ENCODE measurements at regions not wholly inside any gene's neighbourhood (a gene's known extent, or its start where the extent isn't known, plus 50 kb on each side); places are given as distances from the start of the nearest gene placed in this dataset.
A peak's percentile ranks its signal among the peaks of the same experiment; 100 is the strongest.
"Not testable (repeated sequence)": the region's sequence is repeated elsewhere in the genome, so short reads cannot be mapped to it uniquely, and the experiment has no call there.

DNA sequence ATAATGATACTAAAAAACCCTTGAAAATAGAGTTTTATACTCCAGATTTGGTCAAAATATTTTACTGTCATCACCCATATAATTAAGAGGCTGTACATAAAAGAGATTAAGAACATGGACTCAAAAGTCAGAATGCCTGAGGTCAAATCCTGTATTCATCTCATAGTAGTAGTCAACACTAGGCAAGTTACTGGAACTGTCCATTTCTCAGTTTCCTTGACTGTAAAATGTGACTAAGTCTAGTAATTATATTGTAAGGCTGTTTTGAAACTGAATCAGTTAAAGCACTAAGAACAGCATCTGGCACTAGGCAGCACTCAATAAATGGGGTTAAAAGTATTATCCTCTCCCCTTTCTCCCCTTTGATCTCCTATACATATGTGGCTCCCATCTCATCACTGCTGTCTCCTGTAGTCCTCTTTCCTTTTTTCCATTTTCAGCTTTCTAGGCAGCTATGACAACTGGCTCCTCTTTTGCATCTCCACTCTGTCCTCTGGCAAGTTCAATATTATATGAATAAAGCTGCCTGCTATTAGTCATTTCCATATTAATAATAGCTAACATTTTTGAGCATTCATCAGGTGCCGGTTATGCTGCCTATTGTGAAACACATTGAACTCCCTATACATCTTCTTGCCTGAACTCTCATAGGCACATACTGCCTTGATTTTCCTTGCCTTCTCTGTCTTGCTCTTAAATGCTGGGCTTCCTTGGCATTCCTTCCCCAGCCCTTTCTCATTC, 185.8 kb upstream of the NREP start:
- no peak for DNase-seq (ENCODE audit: low read depth)

DNA sequence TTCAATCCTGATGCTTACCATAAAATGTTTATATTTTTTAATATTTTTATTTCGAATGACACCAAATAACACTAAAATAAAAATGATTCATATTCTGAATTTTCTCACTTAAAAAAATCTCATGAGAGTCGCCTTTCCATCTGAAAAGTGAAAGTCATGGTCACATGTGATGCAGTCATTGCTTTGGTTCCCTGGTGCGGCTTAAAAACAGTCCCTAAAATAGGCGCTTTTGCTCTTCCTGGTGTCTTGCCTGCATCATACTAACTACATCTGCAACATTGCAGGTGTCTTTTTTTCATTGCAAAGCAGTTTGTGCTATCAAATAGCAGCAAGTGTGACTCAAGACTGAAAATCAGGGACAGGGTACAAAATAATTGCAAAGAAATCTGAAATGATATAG, 185.2 kb upstream of the NREP start:
- no peak for DNase-seq (ENCODE audit: low read depth)

DNA sequence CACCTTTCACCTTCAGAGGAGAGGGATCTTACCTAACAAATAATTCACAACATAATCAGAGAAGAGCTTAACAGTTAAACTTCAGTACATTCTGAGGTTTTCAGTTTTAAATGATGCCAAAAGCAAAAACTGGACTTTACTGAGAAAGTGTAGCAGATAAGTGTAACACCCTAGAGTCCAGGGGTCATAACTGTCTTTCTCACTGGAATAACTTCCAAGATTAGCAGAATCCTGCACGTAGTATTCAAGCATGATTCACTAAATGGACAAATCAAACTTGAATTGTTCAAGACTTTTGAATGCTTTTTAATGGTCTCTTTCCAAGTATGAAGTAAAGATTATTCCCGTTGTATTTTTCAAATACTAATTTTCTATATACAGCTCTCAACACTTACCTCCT, 180.1 kb upstream of the NREP start:
- DNase-seq (ENCODE audit: low read depth) = no peak

DNA sequence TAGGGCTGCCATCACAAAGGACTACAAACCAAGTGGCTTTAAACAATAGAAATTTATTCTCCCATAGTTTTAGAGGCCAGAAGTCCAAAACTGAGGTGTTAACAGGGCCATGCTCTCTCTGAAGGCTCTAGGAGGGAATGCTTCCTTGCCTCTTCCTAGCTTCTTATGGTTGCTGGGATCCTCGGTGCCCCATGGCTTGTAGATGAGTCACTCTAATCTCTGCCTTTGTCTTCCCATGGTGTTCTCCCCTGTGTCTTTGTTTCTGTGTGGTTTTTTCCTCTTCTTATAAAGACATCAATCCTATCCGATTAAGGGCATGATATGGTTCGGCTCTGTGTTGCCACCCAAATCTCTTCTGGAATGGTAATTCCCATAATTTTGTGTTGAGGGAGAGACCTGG, 178.8 kb upstream of the NREP start:
- no peak for DNase-seq (ENCODE audit: low read depth)

DNA sequence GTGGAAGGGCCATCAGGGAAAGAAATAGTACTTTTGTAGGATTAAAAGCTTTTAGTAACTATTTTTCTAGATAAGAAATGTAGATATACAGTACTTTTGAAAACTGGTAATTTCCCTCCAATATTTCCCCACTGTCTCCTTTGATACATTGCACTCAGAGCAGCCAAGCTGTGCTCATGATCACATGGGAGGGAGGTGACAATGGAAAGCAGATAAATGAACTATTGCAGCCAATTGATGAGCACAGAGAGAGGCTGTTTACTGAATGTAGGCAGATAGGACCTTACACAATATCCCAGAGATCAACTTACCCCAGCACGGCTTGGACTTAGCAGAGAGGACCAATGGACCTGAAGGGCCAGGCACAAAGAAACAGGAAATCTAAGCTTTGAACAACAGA, 178.0 kb upstream of the NREP start:
- no peak for DNase-seq (ENCODE audit: low read depth)

DNA sequence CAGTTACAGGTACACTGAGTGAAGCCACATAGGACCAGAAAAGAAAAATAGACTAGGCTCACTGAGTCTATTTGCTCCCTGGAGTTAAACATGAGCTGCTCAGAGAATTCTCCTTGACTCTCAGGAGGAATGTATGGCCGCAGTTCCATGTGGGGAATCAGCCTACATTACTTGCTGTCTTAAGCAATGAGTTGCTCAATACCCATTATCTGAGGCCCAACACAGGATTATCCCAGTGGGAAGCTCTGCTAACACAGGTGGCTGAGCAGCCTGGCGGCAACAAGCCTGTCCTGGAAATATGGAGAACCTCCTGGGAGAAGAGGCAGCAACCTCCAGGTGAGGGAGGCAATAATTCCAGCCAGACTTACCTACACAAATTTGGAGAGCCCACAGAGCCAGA, 177.5 kb upstream of the NREP start:
- no peak for DNase-seq (ENCODE audit: low read depth)

DNA sequence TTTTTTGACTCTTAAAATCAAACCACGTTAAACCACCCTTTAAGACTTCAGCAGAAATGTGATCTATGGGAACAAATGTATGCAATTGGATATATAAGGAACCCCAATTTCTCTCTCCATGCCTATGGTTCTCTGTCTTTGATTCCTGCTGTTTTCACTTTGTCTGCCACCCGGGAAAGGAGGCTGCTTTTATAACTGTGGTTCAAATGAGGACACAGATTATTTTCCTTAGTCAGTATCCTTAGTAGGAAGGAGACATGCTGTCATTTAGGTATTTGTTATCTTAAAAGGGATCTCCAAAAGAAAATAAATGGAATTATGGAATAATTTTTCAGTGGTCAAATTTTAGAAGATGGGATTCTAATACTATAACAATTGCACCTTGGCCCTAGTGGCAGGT, 176.1 kb upstream of the NREP start:
- no peak for DNase-seq (ENCODE audit: low read depth)

DNA sequence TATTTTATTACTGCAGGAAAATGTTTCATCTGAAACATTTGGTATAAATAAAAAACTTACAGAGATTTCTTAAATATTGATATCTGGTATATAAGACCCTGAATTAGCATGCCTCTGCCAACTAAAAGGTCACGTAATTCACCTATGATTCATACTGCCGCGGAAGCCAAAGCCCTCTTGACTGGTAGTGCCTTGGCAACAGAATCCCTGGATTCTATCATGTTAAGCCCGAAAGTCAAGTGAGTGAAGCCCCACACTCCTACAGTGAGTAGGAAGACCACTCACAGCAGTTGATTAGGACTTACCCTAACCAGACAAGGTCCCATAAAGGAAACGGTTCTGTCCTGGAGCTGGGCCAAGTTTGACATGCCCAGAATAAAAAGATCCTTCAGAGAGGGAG, 175.6 kb upstream of the NREP start:
- no peak for DNase-seq (ENCODE audit: low read depth)

DNA sequence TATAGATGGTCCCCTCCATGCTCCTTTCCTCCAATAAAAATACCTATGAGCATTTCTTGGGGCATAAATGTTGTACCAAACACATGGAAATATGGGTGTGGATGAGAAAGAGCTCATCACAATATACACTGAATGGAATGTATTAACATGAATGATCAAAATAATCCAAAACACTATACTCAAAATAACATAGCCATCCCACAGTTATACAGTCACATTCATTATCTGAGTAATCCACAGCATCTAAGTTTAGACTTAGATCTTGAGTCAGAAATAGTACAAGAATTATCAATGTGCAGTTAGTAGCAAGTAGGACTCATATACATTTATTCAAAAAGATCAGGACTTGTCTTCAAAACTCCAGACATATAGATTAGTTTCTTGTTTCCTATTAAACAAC, 175.2 kb upstream of the NREP start:
- DNase-seq (ENCODE audit: low read depth) = no peak

DNA sequence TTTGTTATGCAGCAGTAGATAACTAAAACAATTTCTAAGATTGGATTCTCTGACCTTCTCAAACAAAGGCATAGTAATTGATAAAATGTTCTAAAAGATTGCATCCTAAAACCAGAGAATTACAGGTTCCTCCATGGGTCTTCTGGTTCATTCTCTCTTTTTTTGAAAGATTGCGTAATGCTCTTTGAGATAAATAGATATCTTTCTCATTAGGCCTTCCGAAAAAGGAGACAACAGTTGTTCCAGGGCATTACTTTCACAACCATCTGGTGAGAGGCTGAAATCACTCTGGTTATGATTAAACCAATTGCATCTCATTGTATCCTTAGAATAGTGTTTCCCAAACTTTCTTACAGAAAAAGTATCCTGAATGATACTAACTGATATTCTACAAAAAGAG, 174.7 kb upstream of the NREP start:
- no peak for DNase-seq (ENCODE audit: low read depth)

DNA sequence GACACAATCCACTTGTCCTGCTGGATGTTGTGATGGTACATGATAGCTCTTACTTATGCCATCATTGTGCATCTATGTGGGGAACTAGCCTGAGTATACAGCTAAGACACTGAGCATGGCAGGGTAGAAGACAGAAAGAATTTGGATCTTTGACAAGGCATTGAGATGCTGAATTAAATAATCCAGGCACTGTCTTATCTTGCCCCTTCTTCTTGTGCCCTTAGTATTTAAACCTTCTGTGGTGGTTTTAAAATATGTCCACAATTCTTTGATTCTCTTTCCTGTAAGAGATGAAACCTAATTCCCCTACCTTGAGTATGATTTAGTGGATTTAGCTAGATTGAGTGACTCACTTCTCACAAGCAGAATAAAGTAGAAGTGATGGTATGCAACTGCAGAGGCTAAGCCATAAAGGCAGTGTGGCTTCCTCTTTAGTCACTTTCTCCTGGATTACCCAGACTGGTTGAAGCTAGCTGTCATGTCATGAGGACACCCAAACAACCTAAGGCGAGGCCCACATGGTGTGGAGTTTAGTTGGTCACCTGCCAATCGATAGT, 174.0 kb upstream of the NREP start:
- no peak for DNase-seq (ENCODE audit: low read depth)

DNA sequence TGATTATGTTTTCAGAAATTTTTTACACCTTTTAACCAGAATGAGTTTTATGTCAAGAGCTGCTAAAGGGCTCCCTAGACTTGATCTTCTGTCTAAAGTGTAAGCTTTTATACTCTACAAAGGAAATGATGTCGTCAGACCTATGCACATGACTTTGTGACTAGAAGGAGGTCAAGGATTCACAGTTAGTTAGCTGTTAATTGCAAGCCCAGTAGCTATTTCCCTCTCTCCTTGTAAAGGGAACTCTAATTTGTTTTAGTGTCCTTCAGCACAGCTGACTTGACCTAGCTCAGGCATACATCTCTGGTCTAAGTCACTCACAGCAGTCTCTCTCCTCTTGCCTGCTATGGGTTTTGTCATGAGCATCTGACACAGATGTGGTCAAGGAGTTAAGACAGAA, 173.5 kb upstream of the NREP start:
- no peak for DNase-seq (ENCODE audit: low read depth)

DNA sequence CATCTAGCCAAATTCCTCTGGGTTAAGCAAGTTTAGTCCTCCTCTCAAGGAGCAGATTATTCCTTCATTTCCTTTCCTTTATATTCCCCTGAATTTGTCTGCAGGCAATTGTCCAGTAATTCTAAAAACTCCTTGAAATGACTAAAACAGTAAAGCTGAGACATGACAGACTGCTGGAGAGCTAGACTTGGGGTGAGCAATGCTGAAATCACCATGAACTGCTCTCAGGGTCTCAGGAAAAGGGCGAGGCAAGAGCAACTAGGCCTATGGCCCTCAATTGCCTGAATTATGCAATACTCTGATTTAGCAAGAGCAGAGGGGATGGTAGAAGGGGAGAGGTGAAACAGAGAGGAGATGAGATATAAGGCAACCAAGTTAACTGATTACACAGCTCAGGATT, 172.9 kb upstream of the NREP start:
- DNase-seq (ENCODE audit: low read depth) = no peak

DNA sequence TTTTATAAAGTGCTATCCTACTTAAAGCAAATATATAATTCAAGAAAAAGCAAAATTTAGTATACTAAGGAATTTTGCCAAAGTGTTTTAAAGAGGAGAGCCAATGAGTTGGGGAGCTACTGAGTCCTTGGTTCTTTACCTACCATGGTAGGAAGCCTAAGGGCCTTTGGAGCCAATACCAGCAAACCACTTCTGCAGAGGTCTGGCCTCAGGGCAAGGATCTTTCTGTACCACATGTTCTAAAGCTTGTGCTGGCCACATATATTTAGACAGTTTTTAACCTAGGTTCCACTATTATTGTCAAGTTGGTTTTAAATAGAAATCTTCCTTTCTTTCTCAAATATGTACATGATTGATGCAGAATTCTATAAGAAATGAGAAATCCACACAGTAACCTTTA, 172.3 kb upstream of the NREP start:
- no peak for DNase-seq (ENCODE audit: low read depth)

DNA sequence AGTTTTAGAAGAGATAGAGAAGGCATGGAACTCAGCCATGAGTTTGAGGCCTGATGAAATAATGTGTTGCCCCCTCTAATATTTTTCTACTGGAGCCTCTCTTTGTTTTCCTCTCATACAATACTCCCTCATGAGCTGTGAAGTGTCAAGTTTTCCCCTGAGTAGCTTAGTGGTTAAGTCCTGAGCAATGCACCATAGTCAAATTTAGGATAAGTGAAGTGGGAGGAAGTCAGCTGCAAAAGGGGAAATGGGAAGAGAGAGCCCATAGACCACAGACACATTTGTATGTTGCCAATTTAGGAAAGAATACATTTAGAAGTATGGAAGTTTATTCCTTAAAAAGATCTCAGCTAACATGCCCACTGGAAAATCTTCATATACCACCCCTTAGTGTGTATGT, 171.5 kb upstream of the NREP start:
- no peak for DNase-seq (ENCODE audit: low read depth)

DNA sequence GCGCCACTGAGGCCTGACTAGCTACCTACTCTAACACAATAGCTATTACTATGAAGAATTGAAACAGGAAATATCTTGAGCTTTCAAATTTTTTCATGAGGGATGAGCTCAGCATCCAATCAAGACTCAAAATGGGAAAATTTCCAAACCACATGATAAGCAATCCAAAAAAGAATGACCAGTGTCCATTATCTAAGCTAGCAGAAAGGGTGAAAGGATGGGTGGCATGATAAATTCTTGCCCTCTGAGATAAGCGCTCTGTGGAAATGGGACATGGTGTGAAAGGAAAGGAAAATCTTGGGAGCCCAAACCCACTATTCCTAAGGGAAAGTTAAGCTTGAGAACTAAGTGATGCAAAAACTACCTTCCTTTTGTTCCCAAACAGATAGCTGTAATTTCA, 170.2 kb upstream of the NREP start:
- DNase-seq (ENCODE audit: low read depth) = no peak

DNA sequence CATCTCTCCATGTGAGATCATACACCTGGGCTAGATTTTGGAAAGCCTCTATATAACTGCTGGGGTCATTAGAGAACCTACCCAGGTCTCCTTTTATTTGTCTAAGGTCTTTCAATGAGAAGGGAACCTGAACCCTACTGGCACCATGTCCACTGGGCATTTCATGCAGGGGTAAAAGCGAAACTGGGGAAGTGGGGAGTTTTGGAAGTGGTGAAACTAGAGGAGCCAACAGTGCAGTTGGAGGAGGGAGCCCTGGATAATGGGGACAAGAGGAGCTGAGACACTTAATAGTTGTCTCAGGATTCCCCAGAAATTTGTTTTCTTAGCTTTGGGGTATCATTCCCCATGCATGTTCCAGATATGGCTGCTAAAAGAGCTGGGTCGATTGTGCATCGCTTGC, 169.0 kb upstream of the NREP start:
- no peak for DNase-seq (ENCODE audit: low read depth)

DNA sequence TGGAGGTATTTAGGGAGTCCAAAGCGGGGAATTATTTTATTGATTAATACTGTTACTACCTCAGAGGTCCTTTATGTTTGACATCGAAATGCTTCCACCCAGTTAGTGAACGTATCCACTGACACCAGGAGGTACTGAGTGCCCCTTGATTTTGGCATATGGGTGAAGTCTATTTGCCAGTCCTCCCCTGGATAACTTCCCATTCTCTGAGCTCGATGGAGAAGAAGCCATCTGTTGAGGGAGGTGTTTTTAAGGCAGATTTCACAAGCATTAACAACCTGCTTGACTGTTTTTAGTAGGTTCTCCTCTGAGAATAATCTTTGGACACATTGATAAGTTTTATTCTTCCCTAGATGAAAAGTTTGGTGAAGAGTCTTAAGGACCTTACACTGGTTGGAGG, 165.3 kb upstream of the NREP start:
- no peak for DNase-seq (ENCODE audit: low read depth)

DNA sequence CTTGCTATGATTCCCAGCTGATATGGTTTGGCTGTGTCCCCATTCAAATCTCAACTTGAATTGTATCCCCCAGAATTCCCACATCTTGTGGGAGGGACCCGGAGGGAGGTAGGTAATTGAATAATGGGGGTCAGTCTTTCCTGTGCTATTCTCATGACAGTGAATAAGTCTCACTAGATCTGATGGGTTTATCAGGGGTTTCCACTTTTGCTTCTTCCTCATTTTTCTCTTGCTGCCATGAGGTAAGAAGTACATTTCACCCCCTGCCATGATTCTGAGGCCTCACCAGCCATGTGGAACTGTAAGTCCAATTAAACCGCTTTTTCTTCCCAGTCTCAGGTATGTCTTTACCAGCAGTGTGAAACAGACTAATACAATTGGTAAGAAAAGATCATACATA, 164.7 kb upstream of the NREP start:
- DNase-seq (ENCODE audit: low read depth) = not testable (repeated sequence)

DNA sequence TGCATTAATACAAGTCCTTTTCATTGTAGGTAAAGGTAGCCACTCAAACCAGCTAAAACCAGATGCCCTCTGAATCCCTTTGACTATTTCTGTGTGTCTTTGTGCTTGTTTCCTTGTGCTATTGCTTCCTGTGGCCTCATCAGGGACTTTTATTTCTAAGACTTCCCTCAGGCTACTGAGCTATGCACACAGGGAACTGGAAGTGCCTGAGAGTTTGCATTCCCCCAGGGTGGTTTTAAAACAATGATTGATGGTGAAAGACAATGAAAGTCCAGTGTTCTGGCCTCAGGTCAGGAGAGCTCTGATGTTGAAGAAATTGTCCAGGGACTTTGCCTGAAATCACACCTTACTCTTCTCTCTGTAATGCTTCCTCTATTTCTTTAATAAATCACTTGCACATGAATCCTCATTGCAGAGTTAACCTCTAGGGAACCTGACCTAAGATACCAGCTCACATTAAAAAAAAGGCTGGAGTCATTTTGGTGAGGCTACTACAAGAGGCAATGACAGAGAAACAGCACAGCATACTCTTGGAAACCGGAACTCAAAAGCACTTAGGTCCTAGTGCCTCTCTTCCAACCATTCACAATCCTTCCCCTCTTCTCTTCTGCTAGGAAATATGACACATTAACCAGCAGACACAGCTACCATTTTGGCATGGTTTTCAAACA, 158.1 kb upstream of the NREP start:
- no peak for DNase-seq (ENCODE audit: low read depth)

DNA sequence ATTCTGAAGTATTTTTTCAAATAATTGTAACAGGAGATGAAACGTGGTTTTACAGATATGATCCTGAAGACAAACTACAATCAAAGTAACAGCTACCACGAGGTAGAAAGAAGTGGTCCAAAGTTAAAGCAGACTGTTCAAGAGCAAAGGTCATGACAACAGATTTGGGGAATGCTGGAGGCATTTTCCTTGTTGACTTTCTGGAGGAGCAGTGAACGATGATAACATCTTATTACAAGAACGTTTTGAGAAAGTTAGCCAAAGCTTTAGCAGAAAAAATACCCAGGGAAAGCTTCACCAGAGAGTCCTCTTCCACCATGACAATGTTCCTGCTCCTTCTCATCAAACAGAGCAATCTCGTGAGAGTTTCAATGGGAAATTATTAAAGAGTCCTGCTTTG, 145.4 kb upstream of the NREP start:
- DNase-seq (ENCODE audit: low read depth) = no peak

DNA sequence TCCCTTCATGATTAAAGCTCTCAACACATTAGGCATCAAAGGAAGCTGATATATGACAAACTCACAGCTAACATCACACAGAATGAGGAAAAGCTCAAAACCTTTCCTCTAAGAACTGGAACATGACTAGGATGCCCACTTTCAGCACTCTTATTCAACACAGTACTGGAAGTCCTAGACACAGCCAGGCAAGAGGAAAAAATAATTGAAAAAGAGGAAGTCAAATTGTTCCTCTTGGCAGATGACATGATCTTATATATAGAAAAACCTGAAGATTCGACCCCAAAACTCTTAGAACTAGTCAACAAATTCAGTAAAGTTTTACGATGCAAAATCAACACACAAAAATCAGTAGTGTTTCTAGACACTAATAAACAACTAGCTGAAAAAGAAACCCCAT, 144.3 kb upstream of the NREP start:
- no peak for DNase-seq (ENCODE audit: low read depth)

DNA sequence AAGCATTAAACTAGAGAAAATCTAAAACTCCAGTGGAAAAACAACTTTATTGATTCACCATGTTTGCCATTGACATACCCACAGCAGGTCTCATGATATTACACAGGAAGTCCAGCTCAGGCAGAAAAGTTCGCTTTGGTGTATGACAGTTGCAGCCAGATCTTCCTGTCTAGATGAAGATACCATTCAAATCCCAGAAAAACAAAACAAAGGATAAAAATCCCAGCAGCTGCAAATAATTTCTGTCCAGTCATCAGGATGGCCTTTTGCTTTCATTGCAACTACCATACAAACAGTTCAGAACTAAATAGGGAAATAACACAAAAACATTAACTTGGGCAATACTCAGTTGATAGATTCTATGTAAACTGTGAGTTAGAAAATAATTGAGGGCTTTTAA, 136.0 kb upstream of the NREP start:
- DNase-seq (ENCODE audit: low read depth) = no peak

DNA sequence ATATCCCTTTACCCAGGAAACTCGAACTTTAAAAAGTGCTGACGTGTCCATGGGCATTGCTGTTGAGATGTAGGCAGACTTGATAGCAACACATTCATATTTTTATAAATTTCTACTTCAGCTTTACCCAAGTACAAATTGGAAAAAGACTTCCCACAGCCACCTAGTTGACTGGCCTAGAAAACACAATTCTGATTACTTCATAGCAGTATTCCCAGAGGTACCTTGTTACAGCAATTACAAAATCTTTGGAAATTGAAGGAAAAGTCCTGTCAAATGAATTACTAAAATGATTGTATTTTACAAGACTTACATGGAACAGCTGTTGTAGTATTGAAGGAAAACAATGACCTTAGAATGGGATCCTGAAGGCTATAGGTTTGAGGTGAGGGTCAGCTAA, 130.7 kb upstream of the NREP start:
- peak; percentile 28 for DNase-seq (ENCODE audit: low read depth)

Data from forelimb muscle (tissue), 1 donor.